GM13976 (cell line): ENCODE measurements at regions not wholly inside any gene's neighbourhood (a gene's known extent, or its start where the extent isn't known, plus 50 kb on each side); places are given as distances from the start of the nearest gene placed in this dataset.

Experiments
- DNase-seq: peaks from one replicate; pipeline ENCODE4 v3.0.0; 2012; ENCODE audit warnings: low spot score
- in situ Hi-C: fragments of 300-500 bp; cut with MboI; formaldehyde crosslinking; loops from one replicate; pipeline ENCODE4 v1.12.0; 2022; ENCODE audit warnings: low sequenced_read_pairs, mixed read lengths, inconsistent platforms; ENCODE audit not compliant: unreplicated experiment
- TF ChIP-seq, protein P1 (sequence below): IDR thresholded peaks from 2 replicates; pipeline ENCODE4 v1.5.1; 2012; ENCODE audit warnings: borderline replicate concordance, mild to moderate bottlenecking; ENCODE audit not compliant: insufficient read depth; ENCODE audit errors: extremely low read depth, missing control alignments, control extremely low read depth

DNA sequence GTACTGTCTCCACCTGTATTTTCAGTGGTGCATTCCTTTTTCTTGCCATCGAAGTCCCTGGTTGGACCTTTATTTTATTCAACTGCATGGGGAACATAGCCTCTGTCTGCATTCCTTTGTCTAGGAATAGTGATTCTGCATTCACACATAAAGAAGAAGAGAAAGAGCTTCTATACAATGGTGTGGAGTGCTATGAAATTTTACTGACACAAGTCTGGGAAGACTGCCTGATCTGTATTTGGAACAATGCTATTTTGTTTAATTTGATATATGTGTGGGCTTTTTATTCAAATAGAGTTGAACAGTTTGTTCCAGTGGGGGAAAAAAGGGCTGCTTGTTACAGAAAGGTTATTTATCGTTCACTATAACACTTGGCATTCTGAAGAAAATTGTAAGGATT lies 375.7 kb upstream of the POU3F2 start:
- in situ Hi-C loops = no loop called here
- TF ChIP-seq, protein P1, sequence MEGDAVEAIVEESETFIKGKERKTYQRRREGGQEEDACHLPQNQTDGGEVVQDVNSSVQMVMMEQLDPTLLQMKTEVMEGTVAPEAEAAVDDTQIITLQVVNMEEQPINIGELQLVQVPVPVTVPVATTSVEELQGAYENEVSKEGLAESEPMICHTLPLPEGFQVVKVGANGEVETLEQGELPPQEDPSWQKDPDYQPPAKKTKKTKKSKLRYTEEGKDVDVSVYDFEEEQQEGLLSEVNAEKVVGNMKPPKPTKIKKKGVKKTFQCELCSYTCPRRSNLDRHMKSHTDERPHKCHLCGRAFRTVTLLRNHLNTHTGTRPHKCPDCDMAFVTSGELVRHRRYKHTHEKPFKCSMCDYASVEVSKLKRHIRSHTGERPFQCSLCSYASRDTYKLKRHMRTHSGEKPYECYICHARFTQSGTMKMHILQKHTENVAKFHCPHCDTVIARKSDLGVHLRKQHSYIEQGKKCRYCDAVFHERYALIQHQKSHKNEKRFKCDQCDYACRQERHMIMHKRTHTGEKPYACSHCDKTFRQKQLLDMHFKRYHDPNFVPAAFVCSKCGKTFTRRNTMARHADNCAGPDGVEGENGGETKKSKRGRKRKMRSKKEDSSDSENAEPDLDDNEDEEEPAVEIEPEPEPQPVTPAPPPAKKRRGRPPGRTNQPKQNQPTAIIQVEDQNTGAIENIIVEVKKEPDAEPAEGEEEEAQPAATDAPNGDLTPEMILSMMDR = no peak
- DNase-seq = no peak

GRCh38 chr6:98463038-98464000 lies 371.1 kb upstream of the POU3F2 start:
- TF ChIP-seq, protein P1 = no peak
- in situ Hi-C loops = no loop called here
- no peak for DNase-seq

DNA sequence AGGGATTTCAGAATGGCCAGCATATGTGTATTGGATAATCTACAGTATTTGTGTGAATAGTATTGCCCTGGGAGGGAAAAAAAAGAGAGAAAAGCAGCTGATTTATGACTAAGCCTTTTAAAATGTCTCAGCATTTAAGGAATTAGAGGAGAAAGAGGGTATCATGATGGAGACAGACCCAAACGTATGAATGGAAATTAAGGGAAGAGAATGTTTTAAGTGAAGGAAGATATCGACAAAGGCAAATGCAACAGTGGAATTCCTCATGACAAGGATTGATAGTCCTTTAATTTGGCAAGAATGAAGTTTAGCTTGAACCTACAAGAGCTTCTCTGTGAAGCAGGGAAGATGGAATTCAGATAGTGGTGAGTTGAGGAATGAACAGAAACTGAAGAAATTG lies 367.3 kb upstream of the POU3F2 start:
- DNase-seq = no peak
- in situ Hi-C loops = no loop called here

DNA sequence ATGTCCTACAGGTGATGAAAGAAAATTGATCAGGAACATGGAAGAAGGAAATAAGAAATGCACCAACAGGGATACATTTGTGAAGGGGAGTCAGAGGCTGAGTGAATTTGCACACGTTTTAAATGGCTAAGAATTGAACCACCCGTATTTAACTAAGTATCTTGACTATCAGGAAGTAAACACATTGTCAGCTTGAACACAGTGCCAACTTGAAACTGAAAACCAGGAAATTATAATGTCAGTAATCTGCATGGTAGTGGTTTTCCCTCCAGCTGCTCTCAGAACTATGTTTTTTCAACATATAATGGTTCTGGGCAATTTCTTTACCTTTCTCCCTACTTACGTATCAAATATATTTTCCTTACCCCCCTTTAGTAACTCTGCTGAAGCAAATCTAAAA lies 366.5 kb upstream of the POU3F2 start:
- TF ChIP-seq, protein P1 = no peak
- no peak for DNase-seq
- in situ Hi-C loops = no loop called here

More for the DNA sequence above, 367.3 kb upstream of the POU3F2 start:
- TF ChIP-seq, protein P1 = no peak

DNA sequence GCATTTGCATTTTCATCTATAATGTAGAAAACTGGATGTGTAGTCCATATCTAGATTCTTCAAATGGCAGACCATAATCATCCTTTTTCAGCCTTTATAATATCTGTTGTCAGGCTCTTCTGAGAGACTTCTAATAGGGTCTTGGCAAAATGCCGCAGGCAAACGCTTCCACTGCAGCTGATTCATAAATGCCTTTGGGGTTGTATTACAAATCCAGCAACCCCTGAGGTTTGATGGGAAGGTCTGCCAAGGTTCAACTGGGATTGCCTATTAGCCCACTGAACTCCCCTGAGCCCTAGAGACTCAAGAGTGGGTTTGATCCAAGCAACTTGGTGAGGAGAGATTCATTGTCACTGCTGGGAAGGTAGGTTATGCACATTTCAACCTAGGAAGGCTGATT lies 365.2 kb upstream of the POU3F2 start:
- TF ChIP-seq, protein P1 = no peak
- in situ Hi-C loops = no loop called here
- DNase-seq = no peak

GRCh38 chr6:98470821-98471220 lies 363.6 kb upstream of the POU3F2 start:
- in situ Hi-C loops = no loop called here
- DNase-seq = no peak
- TF ChIP-seq, protein P1 = no peak
